ENCODE measurements at regions not wholly inside any gene's neighbourhood (a gene's known extent, or its start where the extent isn't known, plus 50 kb on each side); places are given as distances from the start of the nearest gene placed in this dataset.

- DNase-seq (ENCODE audit: low read depth), result no peak
These were observed 53.8 kb upstream of the RANBP3L start for GRCh38 chr5:36355516-36355915.

- DNase-seq (ENCODE audit: low read depth), result no peak
These were observed 55.2 kb upstream of the RANBP3L start for GRCh38 chr5:36356915-36357314.

GRCh38 chr5:36357391-36357975, 55.8 kb upstream of the RANBP3L start:
- DNase-seq (ENCODE audit: low read depth), result no peak

DNA sequence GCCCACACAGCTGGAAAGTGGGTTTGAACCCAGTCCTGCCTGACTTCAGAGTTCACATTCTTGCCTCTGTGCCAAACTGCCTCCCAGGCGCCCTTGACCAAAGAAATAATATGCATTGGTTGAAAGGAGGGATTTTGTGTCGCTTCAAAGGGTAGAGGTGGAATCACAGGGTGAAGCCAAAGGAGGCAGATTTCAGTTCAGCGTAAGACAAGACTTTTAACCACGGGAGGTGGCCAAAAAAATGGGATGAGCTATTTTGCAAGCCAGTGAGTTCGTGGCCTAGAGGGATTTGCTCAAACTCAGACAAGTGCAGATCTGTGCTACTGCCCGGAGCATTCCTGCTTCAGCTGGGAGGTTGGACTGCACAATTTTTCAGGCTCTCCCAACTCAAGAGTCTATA, 57.6 kb upstream of the RANBP3L start:
- DNase-seq (ENCODE audit: low read depth), result no peak

- DNase-seq (ENCODE audit: low read depth), result no peak
These were observed 58.6 kb upstream of the RANBP3L start for GRCh38 chr5:36360307-36360706.

DNA sequence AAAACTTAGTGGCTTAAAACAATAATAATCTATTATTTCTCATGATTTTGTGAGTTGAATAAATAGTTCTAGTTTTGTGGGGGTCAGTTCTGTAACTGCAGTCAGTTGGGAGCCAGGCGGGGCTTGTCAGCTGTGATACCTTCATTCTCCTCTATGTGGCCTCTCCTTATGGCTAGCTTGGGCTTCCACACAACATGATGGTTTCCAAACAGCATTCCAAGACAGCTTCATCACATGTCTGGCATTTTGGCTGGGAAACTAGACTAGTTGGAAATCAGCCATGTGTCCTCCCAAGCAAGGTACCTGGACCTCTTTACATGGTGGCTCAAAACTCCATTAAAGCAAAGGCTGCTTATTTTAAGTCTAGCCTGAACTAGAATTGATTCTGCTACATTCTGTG, 61.4 kb upstream of the RANBP3L start:
- DNase-seq (ENCODE audit: low read depth), result no peak

DNA sequence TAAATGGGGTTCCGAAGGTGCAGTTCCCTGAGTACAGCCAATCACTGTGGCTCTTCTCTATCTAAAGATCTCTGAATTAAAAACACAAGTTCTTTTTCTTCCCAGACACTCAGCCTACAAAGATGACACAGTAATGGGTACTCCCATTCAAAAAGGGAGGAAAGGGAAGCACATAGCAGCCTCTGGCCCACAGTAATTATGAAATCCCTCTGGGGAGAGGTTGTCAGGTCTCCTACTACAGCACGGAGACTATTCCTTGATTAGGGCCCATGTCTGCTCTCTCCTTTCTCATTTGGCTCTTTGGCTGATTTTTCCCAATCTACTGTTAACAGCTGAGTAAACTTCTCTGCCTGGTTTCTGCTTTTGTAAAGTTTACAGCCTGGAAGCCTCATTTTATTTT, 62.0 kb upstream of the RANBP3L start:
- DNase-seq (ENCODE audit: low read depth), result no peak

DNA sequence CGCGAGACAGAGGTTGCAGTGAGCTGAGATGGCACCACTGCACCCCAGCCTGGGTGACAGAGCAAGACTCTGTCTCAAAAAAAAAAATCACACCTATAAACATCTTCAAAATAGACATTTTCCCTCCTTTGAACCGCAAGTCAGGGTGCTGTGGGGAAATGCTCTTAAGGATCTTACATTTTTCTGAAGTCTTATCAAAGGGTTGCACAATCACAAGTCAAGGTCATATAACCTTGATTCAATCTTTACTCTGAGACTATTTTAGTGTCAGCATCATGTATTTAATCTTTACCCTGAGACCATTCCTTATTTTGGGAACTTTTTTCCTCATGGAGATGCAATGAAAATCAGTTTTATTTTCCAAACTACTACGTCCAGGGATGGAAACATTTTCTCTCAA, 62.8 kb upstream of the RANBP3L start:
- no peak for DNase-seq (ENCODE audit: low read depth)

DNA sequence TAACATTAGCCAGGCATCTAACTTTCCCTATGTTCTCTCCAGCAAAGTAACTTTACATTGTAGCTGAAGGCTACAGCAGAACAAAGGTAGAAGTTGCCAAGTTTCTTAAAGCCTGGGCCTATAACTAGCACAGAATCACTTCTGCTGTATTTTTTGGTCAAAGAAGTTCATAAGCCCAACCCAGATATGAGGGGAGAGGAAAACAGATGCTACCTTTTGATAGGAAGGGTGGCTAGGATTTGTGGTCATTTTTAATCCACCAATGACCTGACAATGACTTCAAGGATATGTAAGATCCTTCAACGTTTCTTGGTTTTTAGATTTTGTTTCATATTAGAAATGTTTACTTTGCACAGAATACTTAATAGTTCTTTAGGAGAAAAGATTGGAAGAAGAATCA, 64.2 kb upstream of the RANBP3L start:
- no peak for DNase-seq (ENCODE audit: low read depth)

GRCh38 chr5:36366883-36367282, 65.2 kb upstream of the RANBP3L start:
- DNase-seq (ENCODE audit: low read depth), result no peak

- DNase-seq (ENCODE audit: low read depth), result no peak
These were observed 65.8 kb upstream of the RANBP3L start for GRCh38 chr5:36367524-36367923.

GRCh38 chr5:36369219-36369690, 67.6 kb upstream of the RANBP3L start:
- no peak for DNase-seq (ENCODE audit: low read depth)

DNA sequence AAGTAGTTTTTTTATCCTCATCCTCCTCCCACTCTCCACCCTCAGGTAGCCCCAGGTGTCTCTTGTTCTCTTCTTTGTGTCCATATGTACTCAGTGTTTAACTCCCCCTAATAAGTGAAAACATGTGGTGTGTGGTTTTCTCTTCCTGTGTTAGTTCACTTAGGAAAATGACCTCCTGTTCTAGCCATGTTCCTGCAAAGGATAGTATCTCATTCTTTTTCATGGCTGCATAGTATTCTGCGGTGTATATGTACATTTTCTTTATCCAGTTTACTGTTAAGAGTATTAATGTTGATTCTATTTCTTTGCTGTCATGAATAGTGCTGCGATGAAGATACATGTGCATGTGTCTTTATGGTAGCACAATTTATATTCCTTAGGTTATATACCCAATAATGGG, 68.4 kb upstream of the RANBP3L start:
- no peak for DNase-seq (ENCODE audit: low read depth)

GRCh38 chr5:36371366-36371765, 69.7 kb upstream of the RANBP3L start:
- DNase-seq (ENCODE audit: low read depth), result no peak

DNA sequence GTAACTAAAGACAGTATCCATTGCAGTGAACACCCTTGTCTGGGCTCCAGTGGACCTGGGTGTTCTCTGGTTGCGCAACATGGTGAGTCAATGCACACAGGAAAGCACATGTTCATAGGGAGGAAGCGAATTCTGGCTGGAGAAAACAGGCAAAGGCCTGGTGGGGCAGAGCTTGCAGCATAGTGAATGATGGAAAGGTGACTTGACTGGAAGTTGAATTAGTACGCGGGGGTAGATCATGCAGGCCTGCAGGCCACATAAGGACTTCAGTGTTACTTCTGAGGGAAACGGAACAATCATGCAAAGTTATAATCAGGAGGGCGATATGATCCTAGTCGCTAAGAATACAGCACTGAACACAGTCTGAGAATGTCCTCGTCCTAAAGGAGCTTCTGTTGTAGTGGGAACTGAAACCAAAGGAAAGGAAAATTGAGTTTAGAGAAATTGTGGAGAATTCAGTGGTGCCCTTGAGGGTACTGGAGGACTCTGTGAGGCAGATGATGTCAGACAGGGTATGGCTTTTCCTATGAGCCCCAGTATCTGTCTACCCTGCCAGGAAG, 71.9 kb upstream of the RANBP3L start:
- DNase-seq (ENCODE audit: low read depth), result no peak

GRCh38 chr5:36374266-36374862, 72.7 kb upstream of the RANBP3L start:
- no peak for DNase-seq (ENCODE audit: low read depth)

DNA sequence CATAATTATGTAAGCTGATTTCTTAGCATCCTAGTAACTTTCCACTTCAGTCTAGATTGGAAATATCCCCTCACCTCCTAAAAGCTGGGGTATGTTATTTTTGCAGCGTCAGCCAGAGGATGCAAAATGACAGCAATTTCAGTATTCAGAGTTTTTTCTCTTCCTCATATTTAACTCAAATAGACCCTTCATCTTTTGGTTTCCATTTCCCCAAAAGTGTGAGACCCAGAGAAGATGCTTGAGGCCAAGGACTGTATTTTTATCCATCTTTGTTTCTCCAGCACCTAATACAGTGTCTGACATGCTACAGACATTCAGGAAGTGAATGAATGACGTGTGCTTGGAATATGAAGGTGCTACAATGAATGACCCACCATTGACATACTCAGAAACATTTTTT, 75.5 kb upstream of the RANBP3L start:
- DNase-seq (ENCODE audit: low read depth), result no peak

- no peak for DNase-seq (ENCODE audit: low read depth)
These were observed 76.8 kb upstream of the RANBP3L start for GRCh38 chr5:36378551-36378950.

GRCh38 chr5:36382890-36383289, 81.2 kb upstream of the RANBP3L start:
- no peak for DNase-seq (ENCODE audit: low read depth)

DNA sequence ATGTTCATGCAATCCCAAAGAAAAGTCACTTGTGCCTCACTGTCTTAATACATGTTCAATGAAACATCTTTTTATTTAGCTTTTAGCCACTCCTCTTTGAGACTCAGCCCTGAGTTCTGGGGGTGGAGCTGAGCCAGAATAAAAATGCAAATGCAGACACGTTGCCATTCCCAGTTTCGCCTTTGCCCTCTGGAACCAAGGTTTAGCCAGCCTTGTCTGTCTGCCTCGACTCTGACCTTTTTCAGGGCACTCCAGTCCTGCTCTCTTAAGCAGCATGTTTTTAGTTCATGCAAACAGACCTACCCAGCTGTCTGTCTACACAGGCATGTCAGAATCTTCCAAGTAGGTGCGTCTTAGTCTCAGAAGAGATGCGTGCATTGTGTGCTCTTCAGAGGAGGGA, 82.2 kb upstream of the RANBP3L start:
- DNase-seq (ENCODE audit: low read depth), result no peak

DNA sequence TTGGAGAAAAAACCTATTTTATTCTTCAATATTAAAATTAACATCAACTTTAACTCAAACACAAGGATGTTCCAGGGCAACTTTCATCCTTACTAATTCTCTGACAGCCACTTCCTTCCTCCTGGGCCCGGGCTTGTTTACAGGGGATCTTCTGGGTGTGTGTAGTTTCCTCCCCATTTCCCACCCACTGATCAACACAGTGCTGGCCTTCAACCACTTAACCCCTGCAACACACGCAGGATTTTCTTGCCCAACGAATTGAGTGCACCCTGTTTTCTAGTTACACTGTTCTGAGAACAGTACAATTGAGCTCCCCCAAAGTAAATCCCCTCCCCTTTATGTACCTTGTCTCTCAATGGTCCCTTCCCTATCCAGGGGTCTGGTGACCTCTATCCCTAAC, 83.1 kb upstream of the RANBP3L start:
- DNase-seq (ENCODE audit: low read depth), result no peak

- no peak for DNase-seq (ENCODE audit: low read depth)
These were observed 83.8 kb upstream of the RANBP3L start for GRCh38 chr5:36385495-36385894.

DNA sequence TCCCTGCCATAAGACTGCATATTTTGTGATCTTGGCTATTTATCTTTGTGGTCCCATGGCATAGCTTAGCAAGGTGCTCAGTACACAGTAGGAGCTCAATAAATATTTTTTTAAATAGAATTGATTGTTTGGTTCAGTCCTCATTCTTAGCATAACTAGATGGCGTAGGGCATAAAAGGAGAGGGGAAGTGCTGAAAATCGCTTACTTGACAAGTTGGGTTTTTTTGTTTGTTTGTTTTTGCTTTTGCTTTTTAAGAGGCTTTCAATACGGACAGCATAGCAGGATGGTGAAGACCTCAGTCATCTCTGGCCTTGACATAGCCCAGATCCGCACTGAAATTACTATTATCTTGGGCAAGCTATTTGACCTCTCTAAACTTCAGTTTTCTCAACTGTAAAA, 86.6 kb upstream of the RANBP3L start:
- no peak for DNase-seq (ENCODE audit: low read depth)

DNA sequence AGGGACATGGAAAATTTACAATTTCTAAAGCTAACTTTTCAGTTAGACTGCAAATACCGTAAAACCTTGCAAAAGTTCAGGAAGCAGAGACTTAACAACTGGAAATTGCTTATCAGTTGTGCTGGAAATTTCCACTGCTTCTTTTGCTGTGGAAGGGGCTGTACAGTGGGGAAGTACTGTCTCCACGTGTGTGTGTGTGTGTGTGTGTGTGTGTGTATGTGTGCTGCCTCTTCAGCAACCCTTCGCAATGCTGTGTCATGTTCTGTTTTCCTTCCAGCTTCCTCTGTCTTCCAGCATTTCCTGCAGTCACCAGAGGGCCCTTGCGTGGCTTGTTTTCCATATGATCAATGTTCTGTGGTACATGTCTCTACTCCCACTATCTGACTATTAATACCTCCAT, 87.5 kb upstream of the RANBP3L start:
- DNase-seq (ENCODE audit: low read depth), result no peak
